Right lobe of liver (tissue), 6 donors: ENCODE measurements at regions not wholly inside any gene's neighbourhood (a gene's known extent, or its start where the extent isn't known, plus 50 kb on each side); places are given as distances from the start of the nearest gene placed in this dataset.

Experiments used
- ATAC-seq, 4 donors: fragments of 200-7000 bp; cut with Tn5 transposase; one replicate each; pipeline ENCODE4 v1.9.1; 2020; ENCODE audit warnings: mild to moderate bottlenecking in 4 of 4, moderate library complexity in 4 of 4
- DNase-seq, 3 donors: peaks; one replicate each; pipeline ENCODE4 v3.0.0-alpha.2; 2020
- H3K27ac ChIP-seq, 3 donors: fragments of 200-600 bp; one replicate each; pipeline ENCODE4 v1.8.0; 2022
- H3K27me3 ChIP-seq, 2 donors: fragments of 200-600 bp; one replicate each; pipeline ENCODE4 v1.8.0; 2022
- H3K36me3 ChIP-seq, 4 donors: fragments of 200-600 bp; sonication (generic) in 1 of 4; one replicate each; pipeline versions ENCODE4 v1.5.1 to v1.8.0; 2017 to 2022; ENCODE audit warnings: control low read depth in 1 of 4
- H3K4me1 ChIP-seq, 4 donors: fragments of 200-600 bp; sonication (generic) in 1 of 4; one replicate each; pipeline versions ENCODE4 v1.5.1 to v1.8.0; 2017 to 2022; ENCODE audit warnings: control low read depth in 1 of 4
- H3K4me3 ChIP-seq, 3 donors: fragments of 200-600 bp; one replicate each; pipeline ENCODE4 v1.8.0; 2022
- H3K9me3 ChIP-seq, 4 donors: fragments of 200-600 bp; sonication (generic) in 1 of 4; one replicate each; pipeline versions ENCODE4 v1.5.1 to v1.8.0; 2017 to 2022; ENCODE audit warnings: control low read depth in 1 of 4
- CTCF ChIP-seq, 4 donors: fragments of 200-600 bp in 3 of 4; fragments of 450-650 bp in 1 of 4; IDR thresholded peaks; one replicate each; pipeline versions ENCODE4 v1.5.1 to v1.8.0; 2016 to 2022; ENCODE audit warnings: antibody characterized with exemption in 4 of 4, mild to moderate bottlenecking in 2 of 4
- POLR2A ChIP-seq: fragments of 450-650 bp; IDR thresholded peaks from one replicate; pipeline ENCODE4 v1.6.1; 2017; ENCODE audit warnings: antibody characterized with exemption, mild to moderate bottlenecking
- WGBS: methylation state at CpG from one replicate; pipeline ENCODE4 v1.1.6; 2018; ENCODE audit warnings: low coverage, low lambda C conversion rate; ENCODE audit not compliant: insufficient coverage; ENCODE audit errors: missing lambda C conversion rate; 5-methylcytosine and 5-hydroxymethylcytosine counted together
- intact Hi-C, 2 donors: fragments of 100-400 bp; cut with DNase I; formaldehyde crosslinking; loops; one replicate each; pipeline versions ENCODE4 v1.11.2 to v1.14.1; 2022
- donor health status: DM: no; HTN: yes; CAD: no.
- donor health status: DM: no; HTN: no; CAD: no.
- donor health status: DM: no; HTN: no; CAD: no.
- donor health status: DM: no; HTN: yes; CAD: no.
- donor health status: DM: no; HTN: yes; CAD: no.

- ATAC-seq (no peak), DNase-seq (no peak)
- Histone ChIP-seq H3K4me3 (no peak overlapping the region), H3K27ac (no peak overlapping the region), H3K27me3 (no peaks in the 10 kb centered on the region), H3K9me3 (no peaks in the 10 kb centered on the region), H3K4me1 (no peaks in the 10 kb centered on the region), H3K36me3 (no peaks in the 10 kb centered on the region)
- intact Hi-C loops = no loop called here
- no peak for TF ChIP-seq CTCF (IDR thresholded peaks at IDR 0.05)
- no peak for TF ChIP-seq POLR2A
Measured at GRCh38 chr1:199290186-199290585, 651.3 kb downstream of the PTPRC start.

DNA sequence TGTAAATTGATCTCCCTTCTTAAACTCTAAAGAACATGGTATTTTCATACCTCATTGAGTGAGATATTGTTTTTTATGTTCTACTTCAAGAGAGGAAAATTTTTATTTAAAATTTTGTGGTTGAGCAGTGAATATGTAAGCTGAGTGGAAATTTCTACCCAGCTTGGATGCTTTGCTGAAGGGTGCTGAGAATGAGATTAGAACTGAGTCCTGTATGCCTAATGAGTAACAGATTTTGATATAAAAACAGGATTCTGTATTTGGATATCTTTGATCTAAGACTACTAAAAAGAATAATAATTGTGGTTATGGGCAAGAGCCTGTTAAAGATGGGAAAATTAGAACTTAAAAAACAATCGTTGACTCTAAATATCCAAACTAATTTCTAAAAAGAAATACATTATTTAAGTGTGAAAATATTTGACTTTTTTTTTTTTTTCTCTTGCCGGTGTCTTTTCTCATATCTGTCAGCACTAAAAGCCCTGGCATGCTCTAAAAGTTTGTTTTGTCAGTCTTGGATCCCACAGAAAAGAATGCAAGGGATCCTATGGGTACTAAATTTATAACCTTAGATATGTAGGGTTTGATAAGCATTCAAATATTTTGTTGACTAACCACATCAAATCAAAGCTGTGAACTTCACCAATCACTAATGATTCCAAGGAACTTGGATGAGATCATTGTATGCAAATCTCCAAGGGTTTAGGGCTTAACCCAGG is 652.3 kb downstream of the PTPRC start:
- no peak for DNase-seq
- H3K4me3 ChIP-seq = no peak overlapping the region
- intact Hi-C loops = no loop called here
- WGBS = 50% methylated on average over 2 of the region's 2 CpGs
- H3K36me3 ChIP-seq = no peaks in the 10 kb centered on the region
- H3K9me3 ChIP-seq = no peaks in the 10 kb centered on the region
- H3K27me3 ChIP-seq = no peaks in the 10 kb centered on the region
- no peak for TF ChIP-seq CTCF (IDR thresholded peaks at IDR 0.05)
- TF ChIP-seq POLR2A = no peak
- H3K27ac ChIP-seq = no peak overlapping the region
- H3K4me1 ChIP-seq = no peaks in the 10 kb centered on the region
- ATAC-seq = no peak

GRCh38 chr1:199292896-199293295 is 654.1 kb downstream of the PTPRC start:
- TF ChIP-seq POLR2A = no peak
- no peak for TF ChIP-seq CTCF (IDR thresholded peaks at IDR 0.05)
- Histone ChIP-seq H3K9me3 (no peaks in the 10 kb centered on the region), H3K4me1 (no peaks in the 10 kb centered on the region), H3K27ac (no peak overlapping the region), H3K4me3 (no peak overlapping the region), H3K27me3 (no peaks in the 10 kb centered on the region), H3K36me3 (no peaks in the 10 kb centered on the region)
- no peak for DNase-seq
- intact Hi-C loops = no loop called here
- WGBS = 43% methylated on average over 1 of the region's 1 CpG
- no peak for ATAC-seq

- no peaks in the 10 kb centered on the region for H3K27me3 ChIP-seq
- DNase-seq (no peak), ATAC-seq (no peak)
- no peaks in the 10 kb centered on the region for H3K4me1 ChIP-seq
- TF ChIP-seq CTCF (IDR thresholded peaks at IDR 0.05) (no peak), POLR2A (no peak)
- WGBS = 45% methylated on average over 3 of the region's 3 CpGs
- H3K36me3 ChIP-seq = no peaks in the 10 kb centered on the region
- intact Hi-C loops = no loop called here
- no peaks in the 10 kb centered on the region for H3K9me3 ChIP-seq
- H3K4me3 ChIP-seq = no peak overlapping the region
- no peak overlapping the region for H3K27ac ChIP-seq
Measured at GRCh38 chr1:199295107-199295506, 656.3 kb downstream of the PTPRC start.

DNA sequence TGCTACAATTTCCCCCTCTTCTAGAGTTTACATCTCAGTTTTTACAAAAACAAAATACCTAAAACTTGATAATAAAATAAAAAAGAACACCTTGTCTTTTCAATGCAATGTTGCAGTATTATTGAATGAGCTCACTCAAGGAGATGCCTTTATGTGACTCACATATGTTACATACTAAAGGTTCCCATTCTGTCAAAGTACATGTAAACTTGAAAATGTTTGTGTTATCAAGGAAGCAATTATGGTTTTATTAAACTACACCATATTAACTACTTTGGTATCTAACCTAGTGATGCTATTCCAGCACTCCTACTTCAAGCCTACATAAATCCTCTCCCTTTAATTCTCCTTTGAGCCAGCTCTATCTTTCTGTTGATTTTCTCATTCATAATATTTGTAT is 658.3 kb downstream of the PTPRC start:
- ATAC-seq (no peak), DNase-seq (no peak)
- intact Hi-C loops = no loop called here
- Histone ChIP-seq H3K4me3 (no peak overlapping the region), H3K9me3 (no peaks in the 10 kb centered on the region), H3K4me1 (peaks cover 0 to 5% (median 0%) of the 10 kb centered on the region in 4 donors), H3K27me3 (no peaks in the 10 kb centered on the region), H3K27ac (no peak overlapping the region), H3K36me3 (no peaks in the 10 kb centered on the region)
- TF ChIP-seq POLR2A (no peak), CTCF (IDR thresholded peaks at IDR 0.05) (no peak)
